Astrocyte of the spinal cord (primary cell): ENCODE measurements at regions not wholly inside any gene's neighbourhood (a gene's known extent, or its start where the extent isn't known, plus 50 kb on each side); places are given as distances from the start of the nearest gene placed in this dataset.

Experiments used
- DNase-seq: peaks from one replicate; pipeline ENCODE4 v3.0.0; 2011; ENCODE audit warnings: low read depth, low spot score
- H3K4me3 ChIP-seq: 2 replicates; pipeline ENCODE4 v1.5.1; 2011; ENCODE audit warnings: low read depth, mild to moderate bottlenecking, low read length, moderate library complexity
- CTCF ChIP-seq: IDR thresholded peaks from 2 replicates; pipeline ENCODE4 v1.5.1; 2012; ENCODE audit warnings: low read depth, mild to moderate bottlenecking, low read length, inconsistent platforms
- in situ Hi-C: cut with HindIII; loops from 2 replicates; pipeline ENCODE4 v1.10.0; 2017; ENCODE audit warnings: low sequenced_read_pairs

- H3K4me3 ChIP-seq, result no peak overlapping the region
- TF ChIP-seq CTCF, result no peak
- in situ Hi-C loops, result no loop called here
- DNase-seq, result no peak
Measured at GRCh38 chr11:41775296-41775695, 315.8 kb upstream of the LRRC4C start.

DNA sequence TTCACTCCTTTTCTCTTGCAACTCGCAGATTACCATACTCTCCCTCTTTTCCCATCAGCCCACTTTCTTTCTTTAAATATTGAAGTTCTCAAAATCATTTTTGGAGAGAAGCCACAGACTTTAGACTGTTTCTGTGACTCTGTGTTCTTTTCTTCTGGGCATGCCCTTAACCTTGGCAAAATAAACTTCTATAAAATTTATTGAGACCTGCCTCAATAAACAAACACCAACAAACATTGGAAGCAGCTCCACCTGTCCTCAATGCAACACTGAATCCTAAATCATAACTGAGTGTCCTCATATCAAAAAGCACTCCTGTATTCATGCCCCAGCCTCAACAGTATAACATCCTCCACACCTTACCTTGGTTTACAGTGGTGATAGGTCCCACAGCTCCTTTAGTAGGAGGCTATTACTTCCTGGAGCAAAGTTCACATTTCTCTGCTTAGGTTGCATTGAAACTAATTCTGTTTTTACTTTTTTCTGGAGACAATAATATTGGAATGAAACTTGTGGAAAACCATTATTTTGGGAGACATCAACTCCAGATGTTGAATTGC is 320.0 kb upstream of the LRRC4C start:
- no peak for TF ChIP-seq CTCF
- in situ Hi-C loops, result no loop called here
- DNase-seq, result no peak
- no peak overlapping the region for H3K4me3 ChIP-seq

- DNase-seq, result no peak
- no peak overlapping the region for H3K4me3 ChIP-seq
- no peak for TF ChIP-seq CTCF
- in situ Hi-C loops, result no loop called here
Measured at GRCh38 chr11:41781441-41781840, 322.0 kb upstream of the LRRC4C start.

DNA sequence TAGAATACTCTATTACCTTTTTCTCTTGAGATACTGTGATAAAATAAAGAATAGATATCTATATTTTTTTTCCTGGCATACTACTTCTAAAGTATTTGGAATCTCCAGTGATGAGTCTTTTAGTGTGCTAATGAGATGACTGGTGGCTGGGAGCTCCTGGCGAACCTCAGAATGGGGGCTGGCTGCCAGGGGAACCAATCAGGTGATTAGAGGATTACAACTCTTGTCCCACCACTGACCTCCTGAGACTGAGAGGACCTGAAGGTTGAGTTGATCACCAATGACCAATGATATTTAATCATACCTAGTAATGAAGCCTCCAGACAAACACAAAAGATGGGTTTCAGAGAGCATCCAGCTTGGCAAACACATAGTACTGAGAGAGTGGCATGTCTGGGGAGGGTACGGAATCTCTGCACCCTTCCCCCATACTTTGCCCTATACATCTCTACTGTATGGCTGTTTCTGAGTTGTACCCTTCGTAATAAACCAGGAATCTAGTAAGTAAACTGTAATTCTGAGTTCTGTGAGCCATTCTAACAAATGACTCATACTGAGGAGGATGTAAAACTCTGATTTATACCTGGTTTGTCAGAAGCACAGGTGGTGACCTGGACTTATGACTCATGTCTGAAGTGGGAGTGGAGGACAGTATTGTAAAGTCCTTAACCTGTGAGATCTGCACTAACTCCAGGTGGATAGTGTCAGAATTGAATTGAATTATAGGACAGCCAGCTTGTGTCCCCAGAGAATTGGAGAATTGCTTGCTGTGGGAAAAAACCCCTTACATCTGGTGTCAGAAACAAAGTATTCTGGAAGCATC is 325.3 kb upstream of the LRRC4C start:
- peak; percentile 42 for DNase-seq
- no peak overlapping the region for H3K4me3 ChIP-seq
- TF ChIP-seq CTCF, result no peak
- in situ Hi-C loops, result no loop called here

GRCh38 chr11:41786087-41786486 is 326.6 kb upstream of the LRRC4C start:
- peak; percentile 55 for DNase-seq
- TF ChIP-seq CTCF, result no peak
- H3K4me3 ChIP-seq, result no peak overlapping the region
- in situ Hi-C loops, result no loop called here

GRCh38 chr11:41788177-41788576 is 328.7 kb upstream of the LRRC4C start:
- TF ChIP-seq CTCF, result no peak
- no peak for DNase-seq
- H3K4me3 ChIP-seq, result no peak overlapping the region
- in situ Hi-C loops, result no loop called here
